ENCODE measurements at regions not wholly inside any gene's neighbourhood (a gene's known extent, or its start where the extent isn't known, plus 50 kb on each side); places are given as distances from the start of the nearest gene placed in this dataset.

- no peaks in the 10 kb centered on the region for H3K79me1 ChIP-seq (ENCODE audit: low read depth, low read length)
- no peak overlapping the region for H3K56ac ChIP-seq (replicated peaks; ENCODE audit: insufficient read length, low read depth, low read length)
- no peaks in the 10 kb centered on the region for H3K79me2 ChIP-seq (ENCODE audit: control insufficient read depth in 1 of 2, insufficient read depth in 2 of 2, low read length in 2 of 2)
- H2BK20ac ChIP-seq (ENCODE audit: low read length): 0 out of 2 replicates have a peak overlapping the region, but pooled peaks have one; percentile 48
- no peak overlapping the region for H3K23ac ChIP-seq (ENCODE audit: insufficient read length)
- DNase-seq (ENCODE audit: low read depth in 1 of 2, low spot score in 2 of 2): no peak
- no peak overlapping the region for H4K8ac ChIP-seq (ENCODE audit: extremely low read depth, insufficient read depth, low read length)
- no peak overlapping the region for H3K9ac ChIP-seq (replicated peaks in 1 of 4; ENCODE audit: extremely low read depth in 1 of 4, low read depth in 3 of 4, low read length in 3 of 4)
- H3K36me3 ChIP-seq (ENCODE audit: control insufficient read depth in 2 of 4, insufficient read depth in 4 of 4, low read length in 3 of 4): no peaks in the 10 kb centered on the region
- FAIRE-seq: no peak
- POLR2A ChIA-PET (ENCODE audit: partially characterized antibody): interaction anchor here (0.8 to 1.2 kb wide), 2 partner anchors 21 to 289 kb away, joined by 3 to 4 read pairs; no protein-coding TSS in a partner anchor
- H3K4me1 ChIP-seq (replicated peaks in 1 of 4; ENCODE audit: control insufficient read depth in 3 of 4, insufficient read depth in 4 of 4, low read length in 3 of 4): peaks cover 2 to 10% (median 6%) of the 10 kb centered on the region in 4 experiments; a peak in 4 of 7 replicates
- no peak overlapping the region for H2AFZ ChIP-seq (ENCODE audit: low read length)
- H2BK12ac ChIP-seq (ENCODE audit: low read depth, low read length): no peak overlapping the region; the same call in 1 of the 2 replicates
- H2AK5ac ChIP-seq (ENCODE audit: low read depth, low read length): no peak overlapping the region
- no peaks in the 10 kb centered on the region for H3K9me3 ChIP-seq (ENCODE audit: insufficient read depth in 2 of 2, low read depth in 1 of 2, low read length in 1 of 2)
- H4K5ac ChIP-seq (ENCODE audit: insufficient read length, low read depth, low read length): no peak overlapping the region
- no peak overlapping the region for H3K27ac ChIP-seq (ENCODE audit: low read depth, low read length)
- 0 out of 2 replicates have a peak overlapping the region, but pooled peaks have one; percentile 13 for H3K18ac ChIP-seq (ENCODE audit: extremely low read depth, low read length)
- no peak overlapping the region for H3K14ac ChIP-seq (ENCODE audit: insufficient read length)
- H4K20me1 ChIP-seq (replicated peaks in 1 of 2; ENCODE audit: control insufficient read depth in 1 of 2, insufficient read depth in 2 of 2, low read length in 2 of 2): no peaks in the 10 kb centered on the region
- no peak overlapping the region for H3K4me3 ChIP-seq (ENCODE audit: extremely low read depth in 1 of 4, insufficient read depth in 2 of 4, low read depth in 3 of 4, low read length in 4 of 4)
- H2BK5ac ChIP-seq (ENCODE audit: low read depth, low read length): no peak overlapping the region
- H2BK120ac ChIP-seq (replicated peaks; ENCODE audit: low read depth, low read length): peak overlapping the region; percentile 10
- H2BK15ac ChIP-seq (ENCODE audit: low read length): no peak overlapping the region
- CTCF ChIA-PET (ENCODE audit: partially characterized antibody): interaction anchor here (0.6 to 1.2 kb wide), 3 partner anchors 19 to 655 kb away, joined by 3 to 4 read pairs (median 3); no protein-coding TSS in a partner anchor
- 97% methylated on average over 8 of the region's 8 CpGs; no CpG with 5 or more reads in 1 of the 2 experiments for WGBS, 2 experiments (ENCODE audit: extremely low coverage in 1 of 2, insufficient coverage in 1 of 2, insufficient read length in 1 of 2, insufficient replicate concordance in 2 of 2, low coverage in 1 of 2, low lambda C conversion rate in 2 of 2, missing lambda C conversion rate in 1 of 2)
- no peak overlapping the region for H3K4ac ChIP-seq (replicated peaks; ENCODE audit: insufficient read length, low read depth, low read length)
- H3K27me3 ChIP-seq (replicated peaks in 1 of 4; ENCODE audit: control insufficient read depth in 3 of 4, extremely low read depth in 1 of 4, insufficient read depth in 3 of 4, low read length in 3 of 4): no peaks in the 10 kb centered on the region
- no peak overlapping the region for H3K4me2 ChIP-seq (ENCODE audit: insufficient read depth in 1 of 2, low read depth in 2 of 2, low read length in 2 of 2)
- H3K23me2 ChIP-seq (ENCODE audit: low read depth, low read length): no peaks in the 10 kb centered on the region
- H4K91ac ChIP-seq (replicated peaks; ENCODE audit: insufficient read length, low read length): no peak overlapping the region
- TF ChIP-seq CTBP2 (IDR thresholded peaks at IDR 0.05; ENCODE audit: borderline replicate concordance, insufficient read depth, insufficient read length, low read length): no peak
- no peak for TF ChIP-seq RFX5 (IDR thresholded peaks at IDR 0.05; ENCODE audit: borderline replicate concordance, low read depth, low read length)
- no peak for TF ChIP-seq RAD21 (IDR thresholded peaks at IDR 0.05 in 1 of 2, conservative IDR thresholded peaks at IDR 0.05 in 1 of 2; ENCODE audit: low read depth in 2 of 2, low read length in 2 of 2)
- TF ChIP-seq USF2 (IDR thresholded peaks at IDR 0.05; ENCODE audit: low read length): no peak
Observed at GRCh38 chr10:21368022-21368582, 157.4 kb downstream of the SKIDA1 start.
